Smooth muscle cell (in vitro differentiated cells): ENCODE measurements at regions not wholly inside any gene's neighbourhood (a gene's known extent, or its start where the extent isn't known, plus 50 kb on each side); places are given as distances from the start of the nearest gene placed in this dataset.

Source experiments
- DNase-seq: peaks from one replicate; lab custom pipeline; 2025; ENCODE audit not compliant: unreplicated experiment; lab: John Stamatoyannopoulos, UW
- H2AFZ ChIP-seq: fragments of 200-600 bp; sonication (generic); 2 replicates; pipeline ENCODE4 v1.6.0; 2016; ENCODE audit warnings: antibody characterized with exemption, low read depth, mild to moderate bottlenecking
- H3F3A ChIP-seq: fragments of 200-600 bp; sonication (generic); 2 replicates; pipeline ENCODE4 v1.6.0; 2017; ENCODE audit warnings: antibody characterized with exemption, low read depth
- H3K27ac ChIP-seq: fragments of 200-600 bp; sonication (generic); 2 replicates; pipeline ENCODE4 v1.5.1; 2016; ENCODE audit warnings: low read depth, mild to moderate bottlenecking
- H3K27me3 ChIP-seq: fragments of 200-600 bp; sonication (generic); 2 replicates; pipeline ENCODE4 v1.6.1; 2016; ENCODE audit warnings: low read depth, mild to moderate bottlenecking
- H3K36me3 ChIP-seq: fragments of 200-600 bp; sonication (generic); 2 replicates; pipeline ENCODE4 v1.5.1; 2016; ENCODE audit warnings: low read depth
- H3K4me1 ChIP-seq: fragments of 200-600 bp; sonication (generic); 2 replicates; pipeline ENCODE4 v1.5.1; 2016; ENCODE audit warnings: low read depth
- H3K4me2 ChIP-seq: fragments of 200-600 bp; sonication (generic); 2 replicates; pipeline ENCODE4 v1.6.0; 2016; ENCODE audit warnings: mild to moderate bottlenecking
- H3K4me3 ChIP-seq: fragments of 200-600 bp; sonication (generic); 2 replicates; pipeline ENCODE4 v1.5.1; 2016; ENCODE audit warnings: mild to moderate bottlenecking
- H3K79me2 ChIP-seq: fragments of 200-600 bp; sonication (generic); 2 replicates; pipeline ENCODE4 v1.6.0; 2016; ENCODE audit warnings: low read depth, mild to moderate bottlenecking
- H3K9ac ChIP-seq: fragments of 200-600 bp; sonication (generic); 2 replicates; pipeline ENCODE4 v1.6.0; 2016; ENCODE audit warnings: low read depth
- H3K9me3 ChIP-seq: fragments of 200-600 bp; sonication (generic); replicated peaks from 2 replicates; pipeline ENCODE4 v1.5.1; 2016; ENCODE audit warnings: low read depth
- H4K20me1 ChIP-seq: fragments of 200-600 bp; sonication (generic); 2 replicates; pipeline ENCODE4 v1.6.0; 2016; ENCODE audit warnings: low read depth
- CTCF ChIP-seq: fragments of 200-600 bp; sonication (generic); IDR thresholded peaks from 2 replicates; pipeline ENCODE4 v1.5.1; 2017; ENCODE audit warnings: borderline replicate concordance, mild to moderate bottlenecking, antibody characterized with exemption; ENCODE audit not compliant: insufficient read depth, poor library complexity, severe bottlenecking
- WGBS: methylation state at CpG from one replicate; pipeline ENCODE4 v1.1.7; 2016; ENCODE audit warnings: low lambda C conversion rate; 5-methylcytosine and 5-hydroxymethylcytosine counted together

- H3K4me3 ChIP-seq = no peak overlapping the region
- 73% methylated on average over 10 of the region's 10 CpGs for WGBS
Observed at GRCh38 chr2:66334237-66335029, 100.5 kb upstream of the MEIS1 start.

GRCh38 chr2:66331176-66331575 is 103.7 kb upstream of the MEIS1 start:
- Histone ChIP-seq H3K36me3 (no peaks in the 10 kb centered on the region), H3F3A (no peaks in the 10 kb centered on the region), H4K20me1 (no peaks in the 10 kb centered on the region), H3K4me3 (no peak overlapping the region), H3K79me2 (no peaks in the 10 kb centered on the region), H3K9me3 (no peaks in the 10 kb centered on the region), H3K4me2 (no peak overlapping the region), H3K27ac (no peak overlapping the region), H2AFZ (no peak overlapping the region), H3K9ac (no peak overlapping the region), H3K27me3 (no peaks in the 10 kb centered on the region), H3K4me1 (no peaks in the 10 kb centered on the region)
- 70% methylated on average over 5 of the region's 5 CpGs for WGBS
- TF ChIP-seq CTCF = no peak
- no peak for DNase-seq

More at GRCh38 chr2:66334237-66335029, 100.5 kb upstream of the MEIS1 start:
- H3K79me2 ChIP-seq = no peaks in the 10 kb centered on the region
- no peaks in the 10 kb centered on the region for H3K27me3 ChIP-seq
- H4K20me1 ChIP-seq = no peaks in the 10 kb centered on the region
- no peak overlapping the region for H3K9ac ChIP-seq
- no peaks in the 10 kb centered on the region for H3K36me3 ChIP-seq
- no peaks in the 10 kb centered on the region for H3K4me1 ChIP-seq
- H3K9me3 ChIP-seq = no peaks in the 10 kb centered on the region
- no peak overlapping the region for H3K27ac ChIP-seq
- no peak overlapping the region for H3K4me2 ChIP-seq
- H3F3A ChIP-seq = no peaks in the 10 kb centered on the region
- no peak for DNase-seq
- no peak for TF ChIP-seq CTCF
- H2AFZ ChIP-seq = no peak overlapping the region

- Histone ChIP-seq H3K4me2 (no peak overlapping the region), H3K9ac (no peak overlapping the region), H2AFZ (no peak overlapping the region), H3K36me3 (no peaks in the 10 kb centered on the region), H3K4me3 (no peak overlapping the region), H3K79me2 (no peaks in the 10 kb centered on the region), H4K20me1 (no peaks in the 10 kb centered on the region), H3K27me3 (no peaks in the 10 kb centered on the region), H3K27ac (no peak overlapping the region), H3F3A (no peaks in the 10 kb centered on the region), H3K9me3 (no peaks in the 10 kb centered on the region), H3K4me1 (no peaks in the 10 kb centered on the region)
- no peak for DNase-seq
- no peak for TF ChIP-seq CTCF
- WGBS = 83% methylated on average over 5 of the region's 5 CpGs
Observed at GRCh38 chr2:66329081-66329605, 105.8 kb upstream of the MEIS1 start.
